ENCODE measurements at regions not wholly inside any gene's neighbourhood (a gene's known extent, or its start where the extent isn't known, plus 50 kb on each side); places are given as distances from the start of the nearest gene placed in this dataset.
"Not testable (repeated sequence)": the region's sequence is repeated elsewhere in the genome, so short reads cannot be mapped to it uniquely, and the experiment has no call there.

DNA sequence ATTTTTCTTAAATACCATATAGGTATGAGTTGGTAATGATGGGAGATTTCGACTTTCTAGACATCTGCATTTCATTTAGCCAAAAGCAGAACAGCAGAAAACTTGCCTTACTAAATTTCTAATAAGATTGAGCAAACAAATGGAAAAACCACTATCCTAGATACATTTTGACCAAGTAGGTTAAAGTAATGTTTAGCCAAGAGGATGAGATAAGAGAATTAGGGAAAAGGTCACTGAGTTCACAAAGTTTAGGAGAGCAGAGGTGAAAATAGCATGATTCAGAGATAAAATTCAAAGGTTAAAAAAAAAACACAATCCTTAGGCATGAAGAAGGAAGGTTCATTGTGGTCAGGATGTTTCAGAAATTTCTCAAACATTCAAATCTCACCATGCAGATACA lies 450.3 kb downstream of the CD83 start:
- DNase-seq (ENCODE audit: low read depth) = no peak

DNA sequence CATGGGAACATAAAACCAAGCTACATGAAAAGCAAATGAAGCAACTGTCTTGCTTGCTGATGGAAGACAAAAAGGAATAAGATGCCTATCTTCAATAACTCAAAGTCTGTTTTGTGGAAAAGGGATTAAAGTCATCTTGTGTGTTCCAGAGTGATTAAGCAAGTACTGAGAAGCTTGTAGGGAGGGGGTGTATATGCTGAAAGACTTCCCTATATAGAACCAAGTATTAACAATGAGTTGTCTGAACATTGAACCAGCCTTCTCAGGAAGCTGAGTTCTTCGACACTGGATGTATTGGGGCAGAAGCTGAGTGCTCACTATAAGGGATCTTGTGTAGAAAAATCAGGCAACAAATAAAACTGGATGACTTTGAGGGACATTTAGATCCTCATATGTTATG lies 451.8 kb downstream of the CD83 start:
- DNase-seq (ENCODE audit: low read depth) = no peak

DNA sequence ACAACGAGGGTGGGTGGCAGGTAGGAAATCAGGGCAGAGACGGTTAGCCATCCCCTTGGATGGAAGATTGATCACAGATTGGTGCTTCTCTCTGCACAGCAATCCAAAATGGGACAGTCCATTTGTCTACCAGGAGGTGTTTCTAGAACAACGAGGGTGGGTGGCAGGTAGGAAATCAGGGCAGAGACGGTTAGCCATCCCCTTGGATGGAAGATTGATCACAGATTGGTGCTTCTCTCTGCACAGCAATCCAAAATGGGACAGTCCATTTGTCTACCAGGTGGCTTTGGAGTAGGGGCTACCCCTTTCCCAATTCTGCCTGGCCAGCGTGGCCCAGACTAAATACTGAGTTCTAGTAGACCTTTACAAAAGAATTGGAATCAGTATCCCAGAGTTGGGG lies 452.3 kb downstream of the CD83 start:
- not testable (repeated sequence) for DNase-seq (ENCODE audit: low read depth)

DNA sequence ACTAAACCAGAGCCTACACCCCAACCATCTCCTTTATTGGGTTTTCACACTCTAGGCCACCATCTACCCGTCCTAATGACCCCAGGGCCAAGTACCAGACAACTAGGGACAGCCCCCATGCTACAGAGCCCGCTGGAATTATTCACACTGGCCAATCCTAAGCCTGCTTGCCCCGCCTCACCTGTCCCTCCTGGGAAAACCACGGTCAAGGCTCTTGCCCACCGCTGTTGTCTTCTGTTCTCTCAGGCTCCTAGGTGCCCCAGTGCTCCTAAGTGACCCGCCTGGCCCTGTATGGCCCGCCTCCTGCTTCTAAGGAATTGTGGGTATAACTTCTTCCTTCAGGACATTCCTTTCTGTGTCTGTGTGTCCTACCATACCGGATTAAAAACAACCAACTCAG lies 453.4 kb downstream of the CD83 start:
- no peak for DNase-seq (ENCODE audit: low read depth)

DNA sequence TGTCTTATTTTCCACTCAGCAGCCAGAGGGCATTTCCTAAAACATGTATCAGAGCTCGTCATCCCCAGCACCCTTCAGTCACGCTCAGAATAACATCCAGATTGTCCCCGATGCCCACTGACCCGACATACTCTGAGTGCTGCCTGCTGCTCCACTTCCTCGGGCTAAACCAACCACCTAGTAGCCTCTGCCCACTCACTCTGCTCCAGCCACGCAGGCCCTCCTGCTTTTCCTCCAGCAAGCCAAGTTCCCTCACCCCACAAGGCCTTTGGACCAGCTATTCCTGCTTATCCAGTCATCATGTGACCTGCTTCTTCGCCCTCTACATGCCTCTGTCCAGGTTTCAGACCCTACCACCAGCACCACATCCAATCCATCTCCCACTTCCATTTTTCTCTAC lies 454.2 kb downstream of the CD83 start:
- DNase-seq (ENCODE audit: low read depth) = no peak

DNA sequence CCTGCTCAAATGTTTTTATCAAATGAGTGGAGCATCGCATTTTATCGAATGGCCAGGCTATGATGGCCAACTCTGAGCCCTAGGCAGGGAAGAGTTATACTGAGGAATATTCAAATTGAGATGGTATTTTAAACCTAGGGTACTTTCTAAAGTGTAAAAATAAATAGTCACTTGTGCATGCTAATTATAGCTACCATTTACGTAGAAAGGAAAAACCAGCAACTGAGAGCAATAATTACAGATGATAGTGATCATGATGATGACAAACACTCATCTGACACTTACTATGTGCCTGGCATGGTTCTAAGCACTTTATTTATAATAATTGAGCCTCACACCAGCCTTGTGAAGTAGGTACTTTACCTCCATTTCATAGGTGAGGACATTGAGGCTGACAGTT lies 455.7 kb downstream of the CD83 start:
- DNase-seq (ENCODE audit: low read depth) = no peak

DNA sequence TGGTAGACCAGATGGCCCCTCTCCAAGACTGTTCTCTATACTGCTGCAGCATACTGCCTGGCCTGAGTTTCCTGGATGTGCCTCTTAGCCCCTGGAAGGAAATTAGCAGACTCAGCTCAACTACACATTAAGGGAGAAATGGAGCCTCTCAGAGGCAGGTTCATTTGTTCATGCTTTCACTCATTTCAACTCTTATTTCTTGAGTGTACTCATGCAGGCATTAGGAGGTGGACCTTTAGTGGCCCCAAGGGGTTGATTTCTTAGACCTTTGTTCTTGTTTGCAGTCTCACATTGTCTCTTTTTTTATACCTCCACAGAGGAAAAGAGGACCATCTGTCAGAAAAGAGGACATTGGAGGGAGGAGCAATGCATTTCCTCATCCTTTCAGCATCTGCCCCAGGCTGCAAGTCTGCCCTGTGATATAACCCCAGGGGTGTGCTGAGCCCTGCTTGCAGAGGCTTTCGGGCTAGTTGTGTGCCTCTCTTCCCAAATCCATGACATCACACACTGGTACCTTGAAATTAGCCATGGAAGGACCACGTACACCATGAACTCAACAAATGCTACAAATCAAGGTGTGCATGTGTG lies 456.2 kb downstream of the CD83 start:
- no peak for DNase-seq (ENCODE audit: low read depth)

DNA sequence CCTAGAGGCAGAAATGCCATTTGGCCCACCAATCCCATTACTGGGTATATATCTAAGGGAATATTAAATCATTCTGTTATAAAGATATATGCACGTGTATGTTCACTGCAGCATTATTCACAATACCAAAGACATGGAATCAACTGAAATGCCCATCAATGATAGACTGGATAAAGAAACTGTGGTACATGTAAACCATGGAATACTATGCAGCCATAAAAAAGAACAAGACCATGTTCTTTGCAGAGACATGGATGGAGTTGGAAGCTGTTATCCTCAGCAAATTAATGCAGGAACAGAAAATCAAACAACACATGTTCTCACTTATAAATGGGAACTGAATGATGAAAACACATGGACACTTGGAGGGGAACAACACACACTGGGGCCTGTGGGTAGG lies 458.4 kb downstream of the CD83 start:
- DNase-seq (ENCODE audit: low read depth) = no peak

DNA sequence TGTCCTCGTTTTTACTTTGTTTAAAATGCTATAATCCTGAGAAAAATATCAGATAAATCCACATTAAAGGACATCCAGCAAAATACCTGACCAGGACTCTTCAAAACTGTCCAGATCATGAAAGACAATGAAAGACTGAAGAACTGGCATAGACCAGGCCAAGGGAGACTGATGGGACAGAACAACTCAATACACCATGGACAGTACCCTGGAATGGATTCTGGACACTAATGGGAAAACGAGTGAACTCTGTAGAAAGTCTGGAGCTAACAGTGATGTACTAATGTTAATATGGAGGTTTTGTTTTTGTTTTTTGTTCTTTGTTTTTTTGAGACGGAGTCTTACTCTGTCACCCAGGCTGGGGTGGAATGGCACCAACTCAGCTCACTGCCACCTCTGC lies 461.4 kb downstream of the CD83 start:
- DNase-seq (ENCODE audit: low read depth) = no peak

DNA sequence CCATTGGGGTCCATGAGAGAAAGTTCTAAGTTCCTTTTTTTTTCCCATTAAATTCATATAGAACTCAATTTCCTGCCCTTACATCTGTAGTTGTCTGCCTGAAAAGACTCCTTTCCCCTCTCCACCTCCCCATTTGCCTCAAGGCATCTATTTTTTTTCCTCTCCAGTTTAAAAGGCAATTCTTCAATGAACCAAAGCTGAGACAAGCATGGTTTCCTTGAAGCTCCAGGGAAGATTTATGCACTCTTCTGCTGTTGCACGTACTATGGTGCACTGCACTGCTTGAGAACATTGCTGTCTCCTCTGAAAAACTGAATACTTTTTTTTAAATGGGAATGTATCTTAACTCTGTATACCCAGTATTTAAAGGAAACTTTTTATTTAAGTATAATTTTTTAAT lies 465.2 kb downstream of the CD83 start:
- no peak for DNase-seq (ENCODE audit: low read depth)

DNA sequence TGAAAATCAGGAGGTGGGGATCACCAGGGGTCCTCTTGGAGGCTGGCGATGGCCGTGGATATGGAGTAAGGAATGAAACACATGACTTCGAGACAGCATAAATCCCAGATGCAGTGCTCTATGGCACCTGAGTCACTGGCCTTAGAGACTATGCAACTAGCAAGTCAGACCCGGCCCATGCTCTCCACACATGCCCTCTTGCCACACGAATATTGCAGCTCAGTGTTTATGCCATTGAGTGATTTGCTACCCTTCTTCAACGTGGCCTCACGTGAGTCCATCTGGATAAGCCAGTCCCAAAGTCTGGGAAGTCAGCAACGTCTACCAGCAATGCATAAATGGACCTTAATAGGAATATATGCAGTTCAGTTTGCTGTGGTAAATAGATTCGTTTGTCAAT lies 466.3 kb downstream of the CD83 start:
- no peak for DNase-seq (ENCODE audit: low read depth)

DNA sequence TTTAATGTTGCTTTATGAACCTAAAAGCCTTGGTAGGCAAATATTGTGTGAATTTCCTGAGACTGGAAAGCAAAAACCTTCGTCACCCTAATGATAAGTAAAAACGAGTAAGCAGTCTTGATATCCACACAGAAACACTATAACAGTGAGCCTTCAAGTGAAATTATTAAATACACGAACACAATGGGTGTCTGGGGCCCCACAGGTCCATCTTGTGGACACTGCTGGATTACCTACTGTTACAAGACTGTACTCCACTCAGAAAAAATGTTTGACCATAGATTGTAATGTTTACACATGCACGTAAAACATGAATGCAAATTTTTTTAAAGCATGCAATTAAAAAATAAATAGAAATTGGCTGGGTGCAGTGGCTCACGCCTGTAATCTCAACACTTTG lies 466.9 kb downstream of the CD83 start:
- no peak for DNase-seq (ENCODE audit: low read depth)

DNA sequence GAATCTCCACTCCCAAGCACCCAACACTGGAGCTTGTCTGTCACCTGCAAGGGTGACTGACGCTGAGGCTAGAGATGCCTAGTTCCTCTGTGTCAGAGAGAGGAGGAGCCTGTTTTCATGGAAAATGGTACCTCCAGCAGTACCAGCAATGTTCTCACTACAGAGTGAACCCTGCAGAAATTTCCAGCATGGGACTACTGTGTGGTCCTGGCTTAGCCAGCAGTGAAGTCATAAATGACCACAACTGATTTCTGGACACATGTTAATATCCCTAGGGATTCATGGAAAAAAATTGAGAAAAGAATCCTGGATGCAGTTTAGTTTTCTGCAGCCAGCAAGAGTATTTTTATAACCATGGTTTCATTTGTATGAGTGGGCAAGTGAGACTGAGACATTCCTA lies 468.1 kb downstream of the CD83 start:
- no peak for DNase-seq (ENCODE audit: low read depth)

DNA sequence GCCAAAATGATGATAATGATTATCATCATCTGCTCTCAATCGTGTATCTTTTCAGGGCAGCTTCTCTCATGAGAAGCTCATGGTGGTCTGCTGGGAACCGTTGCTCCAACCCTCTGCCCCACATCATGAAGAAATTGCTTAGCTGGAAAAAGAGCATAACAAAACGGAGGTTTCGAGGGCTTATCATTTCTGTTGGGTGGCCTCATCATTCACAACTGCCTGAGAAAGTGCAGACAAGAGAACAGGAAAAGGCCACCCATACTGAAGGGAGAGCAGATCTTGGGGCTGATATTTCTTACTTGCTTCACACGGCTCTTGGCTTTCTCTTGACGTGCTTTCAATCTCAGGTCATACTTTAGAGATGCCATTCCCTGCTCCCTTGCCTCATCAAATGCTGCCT lies 471.6 kb downstream of the CD83 start:
- DNase-seq (ENCODE audit: low read depth) = no peak

DNA sequence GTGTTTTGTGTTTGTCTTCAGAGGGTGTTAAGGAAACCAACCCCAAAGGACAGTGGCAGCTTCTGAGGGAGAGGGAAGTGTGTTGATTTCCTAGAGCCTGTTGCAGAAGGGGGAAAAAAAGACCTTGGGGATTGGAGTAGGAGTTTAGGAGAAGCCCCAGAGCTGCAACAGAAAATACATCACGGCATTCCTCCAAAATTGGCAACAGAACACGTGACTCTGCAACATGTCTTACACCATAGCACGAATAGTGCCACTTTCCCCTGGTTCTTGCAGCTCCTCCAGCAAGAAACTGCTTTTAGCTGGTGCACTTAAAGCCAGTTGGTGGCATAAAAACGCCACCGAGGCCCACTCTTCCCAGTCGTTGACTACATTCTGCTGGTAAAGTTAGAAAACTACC lies 473.0 kb downstream of the CD83 start:
- no peak for DNase-seq (ENCODE audit: low read depth)

DNA sequence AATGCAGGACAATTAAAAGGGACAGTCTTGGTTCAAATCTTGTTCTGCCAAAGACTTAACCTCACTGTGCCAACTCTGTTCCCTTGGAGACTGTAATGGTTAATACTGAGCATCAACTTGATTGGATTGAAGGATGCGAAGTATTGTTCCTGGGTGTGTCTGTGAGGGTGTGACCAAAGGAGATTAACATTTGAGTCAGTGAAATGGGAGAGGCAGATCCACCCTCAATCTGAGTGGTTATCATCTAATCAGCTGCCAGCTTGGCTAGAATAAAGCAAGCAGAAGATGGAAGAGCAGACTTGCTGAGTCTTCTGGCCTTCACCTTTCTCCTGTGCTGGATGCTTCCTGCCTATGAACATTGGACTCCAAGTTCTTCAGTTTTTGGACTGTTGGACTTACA lies 474.4 kb downstream of the CD83 start:
- DNase-seq (ENCODE audit: low read depth) = no peak

DNA sequence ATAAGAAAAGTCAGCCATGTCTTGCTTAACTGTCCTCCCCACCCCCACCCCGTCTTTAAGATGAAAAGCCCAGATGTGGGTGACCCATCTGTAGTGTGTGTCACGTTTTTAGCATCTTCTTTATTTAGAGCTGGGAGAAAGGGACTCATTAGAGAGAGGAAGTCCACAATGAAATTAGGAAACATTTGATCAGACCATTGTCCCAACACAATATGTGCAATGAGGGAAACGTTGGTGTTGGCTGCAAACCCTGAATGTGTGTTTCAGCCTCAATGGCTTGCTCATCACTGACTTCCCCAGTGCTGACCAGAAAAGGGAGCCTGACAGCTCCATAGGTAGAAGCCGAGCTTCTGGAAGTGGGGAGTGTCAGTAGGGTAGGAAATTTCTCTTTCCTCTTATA lies 475.7 kb downstream of the CD83 start:
- no peak for DNase-seq (ENCODE audit: low read depth)

DNA sequence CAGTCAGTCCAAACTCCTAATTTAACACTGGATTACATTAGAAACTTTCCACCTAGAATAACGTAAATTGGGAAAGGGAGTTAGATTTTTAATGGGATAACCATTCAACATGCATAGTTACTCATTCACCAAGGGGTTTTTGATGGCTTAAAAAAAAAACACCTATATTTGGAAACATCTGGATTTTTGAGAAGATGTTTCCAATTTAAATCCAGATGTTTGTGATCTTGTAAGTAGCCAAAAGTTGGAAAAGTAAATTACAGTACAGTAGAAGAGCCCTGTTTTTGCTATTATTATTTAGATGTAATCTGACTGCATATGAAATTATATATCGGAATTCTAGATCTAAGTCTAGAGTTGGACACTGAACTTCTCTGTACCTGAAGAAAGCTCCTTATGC lies 478.2 kb downstream of the CD83 start:
- no peak for DNase-seq (ENCODE audit: low read depth)

DNA sequence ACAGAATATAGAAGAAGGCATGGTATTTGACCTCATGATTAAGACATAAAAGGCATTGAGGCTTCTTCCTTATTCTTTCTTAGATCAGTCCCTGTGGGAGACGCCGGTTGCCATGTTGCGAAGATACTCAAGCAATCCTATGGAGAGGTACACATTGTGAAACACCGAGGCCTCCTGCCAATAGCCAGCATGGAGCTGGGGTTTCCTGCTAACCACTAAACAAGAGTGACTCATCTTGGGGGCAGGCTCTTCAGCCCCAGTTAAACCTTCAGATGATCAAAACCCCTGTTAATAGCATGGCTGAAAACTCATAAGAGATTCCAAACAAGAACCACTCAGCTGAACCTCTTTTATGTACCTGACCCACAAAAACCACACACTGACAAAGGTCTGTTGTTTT lies 478.8 kb downstream of the CD83 start:
- DNase-seq (ENCODE audit: low read depth) = no peak

DNA sequence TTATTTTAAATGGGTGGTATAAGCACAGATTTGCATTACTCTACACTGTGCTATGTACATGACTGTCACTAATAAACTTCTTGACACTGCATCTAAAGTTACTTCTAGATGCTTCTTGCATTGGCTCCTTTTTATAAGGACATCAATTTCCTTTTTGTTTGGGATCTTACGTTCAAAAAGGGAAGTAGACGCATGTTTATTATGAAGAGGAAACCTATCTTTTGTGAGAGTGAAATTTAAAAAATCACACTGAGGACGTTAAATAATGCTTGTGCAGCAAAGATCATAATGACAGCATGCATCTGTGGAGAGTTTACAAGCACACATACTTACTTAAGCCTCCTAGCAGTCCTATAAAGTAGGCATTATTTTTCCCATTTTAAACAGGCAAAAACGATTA lies 479.5 kb downstream of the CD83 start:
- no peak for DNase-seq (ENCODE audit: low read depth)

DNA sequence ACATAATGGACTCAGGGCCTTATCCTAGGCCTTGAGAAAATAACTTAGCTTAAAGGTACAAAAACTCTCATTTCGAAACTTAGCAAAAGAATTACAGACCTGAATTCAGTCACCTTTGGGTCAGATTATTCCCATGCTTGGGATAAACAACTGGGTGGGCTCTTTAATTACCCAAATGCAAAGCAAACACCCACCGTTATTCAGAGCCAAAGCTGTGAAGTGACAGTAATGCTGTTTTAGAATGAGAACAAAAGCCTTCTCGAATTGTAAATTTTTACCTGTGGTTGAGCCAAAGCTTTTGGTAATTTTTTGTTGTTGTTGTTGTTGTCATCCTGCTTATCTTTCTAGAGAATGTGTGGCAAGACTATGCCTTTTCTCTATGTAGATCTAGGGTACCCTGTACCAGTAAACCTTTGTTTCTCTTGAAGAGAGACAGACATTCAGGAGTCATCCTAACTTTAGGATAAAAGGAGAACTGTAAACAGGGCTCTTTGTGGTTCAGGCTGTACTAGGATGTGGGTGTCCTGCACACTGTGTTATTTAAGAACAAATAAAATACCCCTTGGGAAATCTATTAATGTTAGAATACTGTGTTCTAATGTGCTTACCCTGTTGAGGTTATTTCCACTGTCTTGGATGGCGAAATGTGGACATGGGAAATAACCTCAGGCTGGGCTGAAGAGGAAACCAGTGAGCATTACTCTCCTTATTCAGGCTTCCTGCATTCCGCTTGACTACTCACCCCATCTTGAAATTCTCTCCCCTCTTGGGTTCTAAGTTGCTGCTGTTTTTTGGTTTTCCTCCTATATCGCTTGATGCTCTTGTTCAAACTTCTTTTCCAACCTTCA lies 480.7 kb downstream of the CD83 start:
- DNase-seq (ENCODE audit: low read depth) = no peak

DNA sequence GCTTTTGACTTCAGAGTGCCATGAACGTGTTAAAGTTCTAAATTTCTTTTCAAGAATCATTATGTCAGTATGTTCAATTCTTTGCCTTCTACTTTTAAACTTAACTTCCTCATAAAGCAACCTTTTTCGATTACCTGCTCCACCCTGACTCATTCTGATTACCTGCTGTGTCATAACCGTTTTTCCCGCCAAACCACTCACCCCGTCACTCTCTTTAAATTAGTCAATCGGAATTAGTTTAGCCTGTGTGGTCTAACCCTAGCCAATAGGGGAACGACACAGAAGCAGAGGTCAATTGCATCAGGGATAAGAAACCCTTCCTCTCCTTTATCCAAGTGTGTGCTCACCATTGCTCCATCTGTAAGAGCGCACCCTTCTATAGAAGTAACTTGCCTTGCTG lies 482.7 kb downstream of the CD83 start:
- DNase-seq (ENCODE audit: low read depth) = not testable (repeated sequence)

DNA sequence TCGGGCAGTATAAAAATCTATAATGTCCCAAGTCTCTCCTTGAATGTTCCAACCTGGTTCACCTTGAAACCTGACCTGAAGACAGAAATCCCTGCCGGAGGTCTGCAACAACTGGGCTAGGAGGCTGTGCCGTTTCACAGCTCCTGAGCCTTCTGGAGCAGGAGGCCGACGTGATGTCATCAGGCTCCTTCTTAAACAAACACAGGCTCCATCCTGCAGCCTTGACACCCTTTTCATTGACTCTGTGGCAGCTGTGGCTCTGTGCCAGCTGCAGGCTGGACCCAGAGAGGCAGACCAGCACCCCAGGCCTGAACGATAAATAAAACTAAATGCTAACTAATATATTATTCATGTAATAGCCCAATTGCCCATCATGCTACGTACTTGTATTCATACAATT lies 483.9 kb downstream of the CD83 start:
- no peak for DNase-seq (ENCODE audit: low read depth)

DNA sequence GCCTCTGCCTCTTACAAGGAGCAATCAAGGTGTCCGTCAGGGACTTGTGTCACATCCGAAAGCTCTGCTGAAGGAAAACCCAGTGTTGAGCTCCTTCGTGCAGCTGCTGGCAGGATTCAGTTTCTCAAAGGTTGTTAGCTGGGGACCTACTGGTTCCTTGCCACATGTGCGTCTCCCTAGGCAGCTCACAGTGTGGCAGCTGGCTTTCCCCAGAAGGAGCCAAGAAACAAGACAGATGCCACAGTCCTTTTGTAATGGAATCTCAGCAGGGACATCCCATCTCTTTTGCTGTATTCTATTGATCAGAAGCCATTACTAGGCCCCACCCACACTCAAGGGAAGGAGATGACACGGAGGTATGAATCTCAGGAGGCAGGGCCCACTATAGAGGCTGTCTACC lies 488.8 kb downstream of the CD83 start:
- DNase-seq (ENCODE audit: low read depth) = no peak

Measured in GM04503 (cell line).